Chondrocyte (in vitro differentiated cells): ENCODE measurements at regions not wholly inside any gene's neighbourhood (a gene's known extent, or its start where the extent isn't known, plus 50 kb on each side); places are given as distances from the start of the nearest gene placed in this dataset.

Source experiments
- DNase-seq: peaks from one replicate; pipeline ENCODE4 v3.0.0; 2021; ENCODE audit warnings: mixed read lengths, low spot score
- H3K27ac Mint-ChIP-seq: one replicate; pipeline ENCODE4 v1.8.0; 2021; ENCODE audit warnings: mild to moderate bottlenecking, moderate library complexity, mixed read lengths; ENCODE audit not compliant: unreplicated experiment
- H3K27me3 Mint-ChIP-seq: 2 replicates; pipeline ENCODE4 v1.8.0; 2021; ENCODE audit warnings: low read depth, mixed read lengths
- H3K36me3 Mint-ChIP-seq: 2 replicates; pipeline ENCODE4 v1.8.0; 2021; ENCODE audit warnings: low read depth, mixed read lengths
- H3K4me1 Mint-ChIP-seq: 2 replicates; pipeline ENCODE4 v1.8.0; 2021; ENCODE audit warnings: low read depth, mild to moderate bottlenecking, mixed read lengths
- H3K4me3 Mint-ChIP-seq: one replicate; pipeline ENCODE4 v1.8.0; 2021; ENCODE audit warnings: mild to moderate bottlenecking, moderate library complexity, mixed read lengths; ENCODE audit not compliant: unreplicated experiment
- H3K9me3 Mint-ChIP-seq: 2 replicates; pipeline ENCODE4 v1.8.0; 2021; ENCODE audit warnings: low read depth, mixed read lengths
- TF ChIP-seq, protein P1 (sequence below): fragments of 200-600 bp; sonication (generic); IDR thresholded peaks from 2 replicates; pipeline ENCODE4 v1.5.0; 2021; ENCODE audit warnings: antibody characterized with exemption, mild to moderate bottlenecking, moderate library complexity

DNA sequence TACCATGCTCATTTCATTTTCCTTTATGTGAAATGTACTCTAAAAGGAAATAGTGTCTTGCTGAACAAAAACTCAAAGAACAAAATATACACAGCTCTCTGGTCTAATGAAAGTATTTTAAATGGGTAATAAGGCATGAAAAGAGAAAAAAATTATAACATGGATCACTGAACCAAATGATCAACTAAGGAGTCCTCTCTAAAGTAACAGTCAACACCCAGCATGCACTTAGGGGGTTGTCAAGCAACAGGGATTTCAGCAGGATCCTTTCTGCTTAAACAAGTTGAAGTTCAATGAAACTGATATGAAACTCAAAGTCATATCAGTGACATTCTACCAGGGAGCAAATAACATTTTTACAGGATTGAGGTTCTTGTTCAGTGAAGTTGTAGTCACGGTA lies 398.8 kb downstream of the SEC23A start:
- H3K27ac Mint-ChIP-seq = no peak overlapping the region
- no peaks in the 10 kb centered on the region for H3K4me1 Mint-ChIP-seq
- no peak overlapping the region for H3K4me3 Mint-ChIP-seq
- H3K36me3 Mint-ChIP-seq = no peaks in the 10 kb centered on the region
- peaks cover 6% of the 10 kb centered on the region for H3K27me3 Mint-ChIP-seq
- H3K9me3 Mint-ChIP-seq = peaks cover 3% of the 10 kb centered on the region
- no peak for DNase-seq
- TF ChIP-seq, protein P1, sequence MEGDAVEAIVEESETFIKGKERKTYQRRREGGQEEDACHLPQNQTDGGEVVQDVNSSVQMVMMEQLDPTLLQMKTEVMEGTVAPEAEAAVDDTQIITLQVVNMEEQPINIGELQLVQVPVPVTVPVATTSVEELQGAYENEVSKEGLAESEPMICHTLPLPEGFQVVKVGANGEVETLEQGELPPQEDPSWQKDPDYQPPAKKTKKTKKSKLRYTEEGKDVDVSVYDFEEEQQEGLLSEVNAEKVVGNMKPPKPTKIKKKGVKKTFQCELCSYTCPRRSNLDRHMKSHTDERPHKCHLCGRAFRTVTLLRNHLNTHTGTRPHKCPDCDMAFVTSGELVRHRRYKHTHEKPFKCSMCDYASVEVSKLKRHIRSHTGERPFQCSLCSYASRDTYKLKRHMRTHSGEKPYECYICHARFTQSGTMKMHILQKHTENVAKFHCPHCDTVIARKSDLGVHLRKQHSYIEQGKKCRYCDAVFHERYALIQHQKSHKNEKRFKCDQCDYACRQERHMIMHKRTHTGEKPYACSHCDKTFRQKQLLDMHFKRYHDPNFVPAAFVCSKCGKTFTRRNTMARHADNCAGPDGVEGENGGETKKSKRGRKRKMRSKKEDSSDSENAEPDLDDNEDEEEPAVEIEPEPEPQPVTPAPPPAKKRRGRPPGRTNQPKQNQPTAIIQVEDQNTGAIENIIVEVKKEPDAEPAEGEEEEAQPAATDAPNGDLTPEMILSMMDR = no peak

DNA sequence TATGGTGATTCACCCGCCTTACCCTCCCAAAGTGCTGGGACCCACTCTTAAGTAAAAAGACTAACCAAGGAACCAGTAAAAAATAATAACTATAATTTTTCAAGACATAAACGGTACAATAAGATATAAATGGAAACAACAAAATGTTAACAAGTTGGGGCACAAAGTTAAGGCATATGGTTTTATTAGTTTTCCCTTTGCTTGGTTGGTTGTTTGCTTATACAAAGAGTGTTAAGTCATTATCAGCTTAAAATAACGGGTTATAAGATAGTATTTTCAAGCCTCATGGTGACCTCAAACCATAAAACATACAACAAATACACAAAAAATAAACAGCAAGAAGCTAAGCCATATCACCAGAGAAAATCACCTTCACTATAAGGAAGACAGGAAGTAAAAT lies 406.1 kb downstream of the SEC23A start:
- no peak for DNase-seq
- Mint-ChIP-seq H3K36me3 (no peaks in the 10 kb centered on the region), H3K4me3 (no peak overlapping the region), H3K27ac (no peak overlapping the region), H3K4me1 (no peaks in the 10 kb centered on the region), H3K27me3 (no peaks in the 10 kb centered on the region), H3K9me3 (peaks cover 24% of the 10 kb centered on the region)
- TF ChIP-seq, protein P1 = no peak

DNA sequence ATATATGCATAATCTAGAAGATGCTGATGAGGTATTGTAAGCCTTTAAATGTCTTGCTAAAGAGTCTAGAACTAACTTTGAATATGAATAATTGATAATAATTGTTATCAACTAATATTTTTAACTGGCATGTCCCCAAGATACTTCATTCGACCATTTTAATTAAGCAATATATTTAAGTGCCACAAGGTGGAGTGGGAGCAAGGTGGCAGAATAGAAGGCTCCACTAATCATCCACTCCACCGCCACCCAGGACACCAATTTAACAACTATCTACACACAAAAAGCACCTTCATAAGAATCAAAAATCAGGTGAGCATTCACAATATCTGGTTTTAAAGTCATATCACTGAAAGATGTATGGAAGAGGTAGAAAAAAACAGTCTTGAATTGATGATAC lies 409.6 kb downstream of the SEC23A start:
- DNase-seq = no peak
- Mint-ChIP-seq H3K4me3 (no peak overlapping the region), H3K9me3 (peaks cover 21% of the 10 kb centered on the region), H3K27me3 (peaks cover 5% of the 10 kb centered on the region), H3K27ac (no peak overlapping the region), H3K36me3 (no peaks in the 10 kb centered on the region), H3K4me1 (no peaks in the 10 kb centered on the region)
- TF ChIP-seq, protein P1 = no peak

DNA sequence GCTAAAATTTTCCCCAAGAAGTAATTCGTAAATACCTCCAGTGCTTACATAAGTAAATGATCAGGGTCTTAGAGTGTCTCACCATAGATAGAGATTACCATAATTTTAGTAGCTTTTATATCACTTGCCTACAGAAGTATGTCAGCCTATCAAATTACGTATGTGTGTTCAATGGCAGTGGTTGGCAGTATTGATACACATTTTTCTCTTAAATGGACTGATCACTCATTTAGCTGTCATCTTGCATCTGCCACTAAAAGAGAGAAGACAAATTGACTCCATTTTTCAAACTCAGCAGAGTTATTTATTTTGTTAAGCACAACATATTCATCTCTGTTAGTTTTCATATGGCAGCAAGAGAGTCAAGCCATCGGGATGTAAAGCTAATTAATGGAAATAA lies 413.1 kb upstream of the CLEC14A start:
- H3K4me1 Mint-ChIP-seq = no peaks in the 10 kb centered on the region
- peaks cover 3% of the 10 kb centered on the region for H3K9me3 Mint-ChIP-seq
- no peaks in the 10 kb centered on the region for H3K36me3 Mint-ChIP-seq
- DNase-seq = no peak
- no peak overlapping the region for H3K4me3 Mint-ChIP-seq
- TF ChIP-seq, protein P1 = no peak
- no peak overlapping the region for H3K27ac Mint-ChIP-seq
- H3K27me3 Mint-ChIP-seq = peaks cover 6% of the 10 kb centered on the region

- H3K9me3 Mint-ChIP-seq = no peaks in the 10 kb centered on the region
- H3K36me3 Mint-ChIP-seq = no peaks in the 10 kb centered on the region
- DNase-seq = no peak
- H3K4me3 Mint-ChIP-seq = no peak overlapping the region
- no peaks in the 10 kb centered on the region for H3K4me1 Mint-ChIP-seq
- no peak overlapping the region for H3K27ac Mint-ChIP-seq
- peaks cover 6% of the 10 kb centered on the region for H3K27me3 Mint-ChIP-seq
- TF ChIP-seq, protein P1 = no peak
Measured at GRCh38 chr14:38663382-38663781, 407.5 kb upstream of the CLEC14A start.
